HG03575 (cell line): ENCODE measurements at regions not wholly inside any gene's neighbourhood (a gene's known extent, or its start where the extent isn't known, plus 50 kb on each side); places are given as distances from the start of the nearest gene placed in this dataset.
"Not testable (repeated sequence)": the region's sequence is repeated elsewhere in the genome, so short reads cannot be mapped to it uniquely, and the experiment has no call there.

Experiments
- ATAC-seq: cut with Tn5 transposase; IDR thresholded peaks from one replicate; pipeline ENCODE4 v1.9.1; 2021; ENCODE audit not compliant: unreplicated experiment, insufficient number of reproducible peaks, low FRiP score; ENCODE audit errors: extremely low read depth

DNA sequence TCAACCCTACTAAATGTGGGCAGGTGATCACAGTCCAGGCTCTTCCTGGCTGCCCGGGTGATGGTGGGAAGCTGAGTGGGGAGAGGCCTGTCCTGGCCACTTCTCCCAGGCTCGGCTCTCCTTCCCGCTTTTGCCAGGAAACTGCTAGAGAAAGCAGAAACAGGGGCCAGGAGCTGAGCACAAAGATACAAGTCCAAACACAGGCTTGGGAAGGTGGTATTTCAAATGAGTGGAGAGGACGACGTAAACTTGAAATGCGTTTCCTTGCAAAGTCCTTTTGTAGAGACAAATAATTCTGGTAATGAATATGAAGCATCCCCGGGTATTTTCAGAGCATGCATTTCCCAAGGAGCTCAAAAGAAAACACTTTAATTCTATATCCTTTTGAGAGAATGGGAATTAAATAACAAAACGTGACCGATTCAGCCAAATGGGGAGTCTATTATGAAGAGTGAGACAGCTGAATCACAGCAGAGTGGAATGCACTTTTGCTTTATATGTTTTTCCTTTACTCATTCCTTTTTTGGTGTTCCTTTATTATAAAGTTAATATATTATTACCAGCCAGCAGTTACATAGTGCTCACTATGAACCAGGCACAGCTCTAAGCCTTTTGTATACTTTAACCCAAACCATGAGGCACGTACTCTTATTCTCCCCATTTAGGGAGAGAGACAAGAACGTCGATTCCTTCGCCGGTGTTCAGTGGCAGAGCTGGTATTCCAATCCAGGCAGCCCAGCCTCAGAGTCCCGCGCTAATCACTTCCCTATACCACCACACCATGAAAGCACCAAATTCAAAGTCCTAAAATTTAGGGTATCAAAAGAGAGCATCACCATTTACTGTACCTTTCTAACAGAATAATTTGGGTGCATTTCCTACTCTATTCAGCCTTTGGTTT lies 218.2 kb upstream of the KLF14 start:
- no peak for ATAC-seq

DNA sequence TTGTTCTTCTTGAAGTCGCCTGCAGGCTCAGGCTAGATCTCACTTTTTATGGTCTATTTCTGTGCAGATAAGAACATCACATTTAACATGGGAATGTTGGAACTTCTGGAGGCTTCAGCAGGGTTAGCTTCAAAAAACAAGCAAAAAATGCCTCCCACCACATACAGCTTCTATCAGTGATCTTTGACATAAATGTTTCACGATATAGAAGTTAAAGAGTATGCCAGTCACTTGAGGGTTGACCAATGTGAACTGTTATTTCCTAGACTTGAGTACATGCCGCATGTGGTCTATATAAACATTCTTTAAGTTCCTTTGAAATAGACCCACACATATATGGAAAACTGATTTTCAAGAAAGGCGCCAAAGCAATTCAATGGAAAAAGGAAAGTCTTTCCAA lies 219.2 kb upstream of the KLF14 start:
- no peak for ATAC-seq

DNA sequence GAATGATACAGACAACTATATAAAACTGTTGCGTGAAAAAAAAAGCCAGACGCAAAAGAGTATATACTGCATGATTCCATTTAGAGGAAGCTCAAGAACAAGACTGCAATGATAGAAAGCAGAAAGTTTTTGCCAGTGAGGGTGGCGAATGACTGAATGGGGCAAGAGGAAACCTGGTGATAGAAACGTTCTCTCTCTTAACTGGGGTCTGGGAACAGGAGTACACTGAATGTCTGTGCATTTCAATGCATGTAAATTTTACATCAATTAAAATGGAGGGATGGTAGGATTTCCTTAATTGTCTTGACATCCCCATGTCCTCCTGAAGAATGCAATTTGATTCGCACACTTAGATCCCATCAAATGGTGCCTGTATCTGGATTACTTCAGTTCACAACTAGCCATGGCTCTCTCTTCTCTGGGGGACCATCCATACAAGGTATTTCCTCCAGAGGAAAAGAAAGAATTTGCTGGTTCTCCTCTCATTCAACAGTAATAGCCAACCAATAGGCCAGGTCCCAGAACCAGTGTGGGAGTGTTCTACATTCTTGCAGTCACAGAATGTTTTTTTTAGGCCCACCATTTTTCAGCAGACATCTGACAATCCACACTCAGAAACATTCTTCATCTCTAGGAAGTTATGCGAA lies 221.0 kb upstream of the KLF14 start:
- no peak for ATAC-seq

DNA sequence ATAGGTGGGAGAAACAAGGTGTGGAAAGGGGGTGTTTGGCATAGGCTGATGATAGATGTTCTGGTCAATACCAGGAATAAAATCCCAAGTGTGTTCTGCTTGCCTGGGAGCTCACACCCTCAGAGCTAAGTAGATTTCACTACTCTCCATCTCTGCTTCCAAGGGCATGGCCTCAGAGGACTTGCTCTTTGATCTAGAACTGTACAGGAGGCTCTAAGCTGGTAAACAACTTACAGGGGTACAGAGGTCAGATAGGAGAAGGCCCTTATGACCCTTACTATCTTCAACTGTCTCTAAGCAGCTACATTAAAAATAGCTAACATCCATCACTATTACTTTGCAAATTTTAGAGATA lies 221.5 kb upstream of the KLF14 start:
- ATAC-seq: no peak

DNA sequence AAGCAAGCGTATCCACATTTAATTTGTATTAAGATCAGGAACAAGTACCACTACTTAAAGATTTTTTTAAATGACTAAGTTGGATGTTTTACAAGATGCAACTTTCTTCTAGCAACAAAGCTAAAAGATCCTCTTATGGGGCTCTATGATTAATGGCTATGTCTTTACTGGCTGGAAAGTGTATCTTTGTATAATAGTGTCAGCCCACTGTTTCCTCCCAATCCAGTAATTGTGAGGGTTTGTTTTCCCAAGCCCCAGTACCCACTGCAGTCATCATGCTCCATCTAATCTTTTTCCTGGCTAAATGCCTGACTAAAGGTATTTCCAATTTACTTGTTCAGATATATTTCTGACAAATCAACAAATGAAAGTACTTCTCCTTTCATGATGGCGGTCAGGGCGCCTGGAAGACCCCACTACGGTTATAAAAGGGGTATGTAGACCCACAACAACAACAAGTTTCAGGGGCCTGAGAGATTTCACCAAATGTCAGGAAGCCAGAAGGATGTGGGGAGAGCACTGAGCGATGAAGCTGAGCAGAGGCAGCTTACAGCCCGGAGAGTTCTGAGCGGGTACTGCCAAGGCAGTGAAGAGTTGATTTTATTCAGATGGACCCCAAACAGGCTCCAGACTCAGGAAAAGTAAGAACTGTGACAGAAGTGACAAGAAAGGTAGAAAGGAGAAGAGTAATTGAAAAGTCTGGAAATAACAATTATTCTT lies 222.6 kb upstream of the KLF14 start:
- no peak for ATAC-seq

DNA sequence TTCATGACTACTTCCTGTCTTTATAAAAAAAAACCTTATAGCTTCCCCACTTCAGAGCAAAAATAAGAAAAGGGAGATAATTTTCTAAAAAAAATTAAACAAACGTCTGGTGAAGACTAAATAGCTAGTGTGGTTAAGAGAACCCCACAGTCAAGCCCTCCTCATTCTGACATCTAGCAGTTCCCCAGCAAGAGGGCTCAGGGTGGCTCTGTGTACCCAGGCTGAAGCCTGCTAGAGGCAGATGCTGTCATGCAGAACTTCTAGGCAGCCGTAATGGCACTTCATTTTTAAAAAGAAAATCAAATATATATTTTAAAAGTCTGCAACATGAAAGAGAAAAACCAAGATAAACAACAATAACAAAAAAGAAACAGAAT lies 223.1 kb upstream of the KLF14 start:
- ATAC-seq: no peak

DNA sequence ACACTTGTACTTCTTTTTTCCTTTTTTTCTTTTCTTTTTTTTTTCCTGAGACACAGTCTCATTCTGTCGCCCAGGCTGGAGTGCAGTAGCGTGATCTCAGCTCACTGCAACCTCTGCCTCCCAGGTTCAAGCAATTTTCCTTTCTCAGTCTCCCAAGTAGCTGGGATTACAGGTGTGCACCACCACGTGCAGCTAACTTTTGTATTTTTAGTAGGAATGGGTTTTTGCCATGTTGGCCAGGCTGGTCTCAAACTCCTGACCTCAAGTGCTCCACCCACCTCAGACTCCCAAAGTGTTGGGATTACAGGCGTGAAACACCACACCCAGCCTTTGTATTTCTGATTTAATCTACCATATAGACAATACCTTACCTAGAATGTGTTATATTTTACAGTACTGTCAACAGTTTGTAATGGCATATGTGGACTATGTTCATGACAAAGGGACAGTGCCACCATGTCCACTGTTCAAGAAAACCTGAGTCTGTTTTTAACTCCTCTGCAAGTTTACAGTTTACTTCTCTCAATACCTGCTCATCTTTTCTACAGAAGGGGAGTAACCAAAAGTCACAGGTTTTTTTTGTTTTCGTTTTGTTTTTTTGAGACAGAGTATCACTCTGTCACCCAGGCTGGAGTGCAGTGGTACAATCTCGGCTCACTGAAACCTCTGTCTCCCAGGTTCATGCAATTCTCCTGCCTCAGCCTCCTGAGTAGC lies 223.9 kb upstream of the KLF14 start:
- not testable (repeated sequence) for ATAC-seq

DNA sequence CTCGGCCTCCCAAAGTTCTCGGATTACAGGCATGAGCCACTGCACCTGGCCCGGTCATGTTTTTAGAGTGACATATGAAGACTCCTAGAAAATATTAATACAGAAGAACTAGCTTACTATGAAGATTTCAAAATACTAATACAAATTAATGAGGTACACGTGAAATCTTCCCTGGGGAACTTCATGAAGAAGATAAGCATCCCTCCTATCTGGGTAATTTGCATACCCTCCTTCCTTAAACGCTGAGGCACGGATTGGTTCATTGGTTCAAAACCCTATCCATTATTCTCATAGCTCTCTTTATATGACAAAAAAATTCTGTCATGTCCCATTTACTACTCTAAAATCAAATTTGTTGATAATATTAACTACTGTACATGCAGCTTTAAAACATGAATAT lies 224.8 kb upstream of the KLF14 start:
- no peak for ATAC-seq

DNA sequence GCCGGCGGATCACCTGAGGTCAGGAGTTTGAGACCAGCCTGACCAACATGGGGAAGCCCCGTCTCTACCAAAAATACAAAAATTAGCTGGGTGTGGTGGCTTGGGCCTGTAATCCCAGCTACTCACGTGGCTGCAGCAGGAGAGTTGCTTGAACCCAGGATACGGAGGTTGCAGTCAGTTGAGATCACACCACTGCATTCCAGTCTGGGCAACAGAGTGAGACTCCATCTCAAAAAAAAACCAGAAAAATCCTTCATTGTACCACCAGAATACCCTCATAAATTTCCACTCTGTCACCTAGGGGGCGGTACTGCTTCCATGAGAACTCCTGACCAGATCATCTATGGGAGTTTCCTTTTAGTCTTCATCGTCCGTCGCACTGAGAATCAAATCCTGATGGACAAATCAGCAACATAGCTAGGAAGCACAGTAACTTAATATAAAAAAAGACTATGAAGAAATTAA lies 225.8 kb upstream of the KLF14 start:
- no peak for ATAC-seq

DNA sequence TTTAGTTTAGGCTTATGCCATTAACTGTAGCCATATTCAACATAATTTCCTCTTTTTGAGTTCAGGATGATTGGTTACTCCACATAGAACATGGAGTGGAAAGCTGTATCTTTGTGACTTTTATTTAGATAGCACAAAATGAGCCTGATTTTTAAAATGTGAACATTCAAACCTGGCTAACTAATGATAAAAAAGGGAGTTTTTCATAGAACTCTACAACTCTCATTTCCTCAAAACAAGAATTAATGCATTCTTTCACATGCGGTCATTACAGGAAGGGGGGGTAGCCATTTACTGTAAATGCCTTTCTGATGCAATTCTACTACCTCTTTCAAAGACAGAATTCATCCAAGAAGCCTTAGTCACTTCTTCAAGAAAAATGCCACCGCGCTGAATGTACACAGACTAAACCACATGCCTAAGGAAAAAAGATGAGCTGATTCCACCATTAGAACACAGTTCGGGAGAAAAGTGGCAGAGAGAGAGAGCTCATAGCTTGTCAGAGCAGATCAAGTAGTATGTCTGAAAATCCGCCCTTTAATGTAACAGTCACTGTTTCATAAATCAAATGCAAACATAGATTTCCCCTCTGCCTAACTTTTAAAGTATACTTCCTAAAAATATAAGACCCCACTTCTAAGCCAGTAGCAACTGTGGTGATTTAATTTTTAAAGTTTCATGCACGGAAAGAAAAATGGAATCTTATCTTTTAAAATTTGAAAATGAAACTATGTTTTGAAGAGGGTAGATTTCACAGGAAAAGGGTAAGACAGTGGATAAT lies 226.4 kb upstream of the KLF14 start:
- ATAC-seq: no peak

DNA sequence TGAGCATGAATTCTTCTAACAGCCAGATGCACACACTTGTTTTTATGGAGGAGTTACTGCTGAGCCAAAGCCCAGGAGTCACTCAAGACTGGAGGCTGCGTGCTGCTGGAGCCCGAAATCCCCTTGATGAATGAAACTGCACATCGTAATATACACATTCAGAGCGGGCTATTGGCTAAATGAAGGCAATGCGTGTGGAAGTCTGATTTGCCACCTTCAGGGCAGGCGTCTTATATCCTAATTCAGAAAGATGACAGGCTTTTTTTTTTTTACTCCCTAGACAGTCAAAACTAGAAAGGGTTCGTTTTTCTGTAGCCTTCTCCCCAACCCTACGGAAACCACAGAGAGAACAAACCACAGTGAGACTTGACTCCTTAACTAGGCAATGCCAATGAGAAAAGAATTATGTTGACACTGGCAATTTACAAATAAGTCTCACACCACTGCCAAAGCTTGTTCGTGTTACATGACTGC lies 227.2 kb upstream of the KLF14 start:
- ATAC-seq: peak; percentile 52

DNA sequence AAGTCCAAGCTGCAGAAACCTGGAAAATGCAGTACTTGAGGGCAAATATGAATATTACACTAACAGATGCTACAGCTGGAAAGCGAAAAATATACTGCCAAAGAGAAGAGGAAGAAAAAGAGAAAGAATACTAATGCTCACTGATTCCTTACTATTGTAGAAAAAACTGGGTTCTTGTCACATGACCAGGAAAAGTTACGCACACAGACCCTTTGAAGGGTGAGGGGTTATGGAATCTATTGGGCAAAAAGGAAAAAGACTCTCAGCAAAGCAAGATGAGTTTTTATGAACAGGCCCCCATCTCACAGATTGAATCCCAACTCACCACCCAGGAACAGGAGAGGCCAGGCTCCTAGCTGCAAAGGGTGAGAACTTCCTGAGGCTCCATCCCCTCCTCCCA lies 228.1 kb upstream of the KLF14 start:
- ATAC-seq: no peak

DNA sequence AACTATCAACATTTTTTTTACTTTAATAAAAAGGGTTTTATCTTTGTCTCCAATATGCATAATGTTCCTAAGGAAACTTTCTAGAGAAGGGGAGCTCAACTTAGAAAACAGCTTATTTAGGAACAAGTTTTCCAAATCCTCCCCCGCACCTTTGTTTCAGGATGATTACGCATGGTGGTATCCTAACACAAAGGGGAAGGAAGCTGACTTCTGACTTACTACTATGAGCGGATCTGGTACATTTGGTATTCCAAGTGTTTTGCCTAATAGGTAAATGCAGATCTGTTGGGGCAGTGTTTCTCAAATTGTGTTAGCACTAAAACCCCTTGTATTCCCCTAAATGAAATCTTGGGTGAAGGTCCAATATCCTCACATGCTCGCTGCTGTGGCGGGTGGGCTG lies 229.3 kb upstream of the KLF14 start:
- no peak for ATAC-seq

DNA sequence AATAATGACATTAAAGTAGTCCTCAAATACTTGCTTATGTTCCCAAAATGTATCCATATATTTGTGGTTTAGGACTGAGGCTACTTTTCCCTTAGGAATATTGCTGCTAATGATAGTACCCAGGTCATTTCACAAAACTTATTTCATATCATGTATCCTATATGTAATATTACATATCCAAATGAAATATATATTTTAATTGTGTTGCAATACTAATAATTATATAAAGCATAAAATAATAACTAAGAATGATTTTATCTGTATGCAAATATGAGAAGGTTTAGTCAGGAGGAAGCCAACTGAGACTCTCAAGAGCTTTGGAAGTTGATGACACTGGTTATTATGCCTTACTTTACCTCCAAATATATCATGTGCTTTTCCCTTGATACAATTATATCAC lies 231.5 kb upstream of the KLF14 start:
- ATAC-seq: no peak

DNA sequence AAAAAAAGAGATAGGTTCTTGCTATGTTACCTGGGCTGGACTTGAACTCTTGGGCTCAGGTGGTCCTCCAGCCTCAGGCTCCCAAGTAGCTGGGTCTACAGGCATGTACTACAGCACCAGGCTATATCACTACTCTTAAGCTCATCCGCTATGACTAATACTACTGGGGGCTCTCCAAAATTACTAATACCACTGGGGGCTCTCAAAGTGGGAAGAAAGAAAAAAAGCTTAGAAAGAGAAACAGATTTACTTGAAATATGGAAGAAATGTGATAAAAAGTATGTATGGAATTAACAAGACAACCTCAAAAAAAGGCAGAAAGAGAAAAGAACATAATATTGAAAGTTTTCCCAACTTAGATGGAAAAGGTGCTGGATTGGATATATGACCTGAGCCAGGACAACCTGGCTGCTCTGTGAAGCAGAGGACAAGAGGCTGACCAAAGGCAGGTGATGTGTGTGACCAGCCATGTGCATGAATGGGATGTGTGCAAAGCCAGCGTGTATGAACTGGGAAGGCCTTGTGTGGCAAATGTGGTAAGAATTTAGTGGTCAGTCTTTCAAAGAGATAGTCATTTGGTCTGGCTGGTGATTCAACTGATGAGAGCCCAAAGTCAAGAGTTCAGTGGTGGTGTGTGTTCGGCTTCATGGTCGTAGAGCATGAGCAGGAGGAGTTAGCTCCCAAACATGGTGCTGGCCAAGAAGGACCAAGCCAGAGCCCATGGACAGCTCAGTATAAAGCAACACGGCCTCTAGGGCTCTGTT lies 232.4 kb upstream of the KLF14 start:
- ATAC-seq: no peak

DNA sequence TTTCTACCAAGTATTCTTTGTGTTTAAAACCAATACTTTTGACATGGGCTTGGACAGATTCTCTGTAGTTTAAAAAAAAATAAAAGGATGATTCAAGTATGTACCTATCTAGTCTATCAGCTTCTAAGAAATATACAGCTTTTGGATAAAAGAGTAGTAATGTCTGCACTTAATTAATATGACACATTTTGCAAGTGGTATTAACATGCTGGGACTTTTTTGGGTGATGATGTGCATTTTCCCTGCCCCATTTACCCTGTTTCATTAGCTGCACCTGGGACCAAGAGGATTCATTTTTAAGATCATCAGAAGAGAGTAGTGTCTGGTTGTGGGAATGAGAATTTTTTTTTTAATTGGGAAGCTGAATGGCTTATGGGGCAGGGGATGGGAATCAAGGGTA lies 236.2 kb upstream of the KLF14 start:
- ATAC-seq: no peak

DNA sequence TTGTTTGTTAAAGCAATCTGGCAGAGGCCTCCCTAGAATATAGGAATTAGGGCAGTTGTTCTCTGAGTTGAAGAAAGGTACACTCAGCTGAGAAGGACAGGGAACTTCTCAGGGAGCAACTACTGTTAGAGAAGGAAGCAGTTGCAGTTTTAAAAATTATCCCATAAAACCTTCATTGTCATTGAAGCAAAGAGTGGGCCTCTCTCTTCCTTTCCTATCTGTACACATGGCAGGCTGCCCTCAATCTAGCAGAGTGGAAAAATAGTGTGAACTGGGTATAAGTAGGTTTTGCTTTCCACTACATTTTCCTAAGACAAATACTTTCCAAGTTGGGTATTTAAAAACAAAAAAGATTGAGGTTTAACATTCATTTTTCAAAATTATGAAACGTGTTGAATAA lies 236.7 kb upstream of the KLF14 start:
- ATAC-seq: no peak

DNA sequence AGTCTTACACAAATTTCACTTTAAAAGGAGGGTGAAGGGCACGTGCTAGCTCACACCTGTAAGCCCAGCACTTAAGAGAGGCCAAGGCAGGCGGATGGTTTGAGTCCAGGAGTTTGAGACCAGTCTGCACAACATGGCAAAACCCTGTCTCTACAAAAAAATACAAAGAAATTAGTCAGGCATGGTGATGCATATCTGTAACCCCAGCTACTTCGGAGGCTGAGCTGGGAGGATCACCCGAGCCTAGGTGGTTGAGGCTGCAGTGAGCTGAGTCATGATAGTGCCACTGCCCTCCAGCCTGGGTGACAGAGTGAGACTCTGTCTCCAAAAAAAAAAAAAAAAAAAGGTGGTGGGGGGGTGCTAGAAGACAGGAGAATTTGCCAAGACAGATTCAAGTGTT lies 237.3 kb upstream of the KLF14 start:
- no peak for ATAC-seq
